Left lung (tissue), 4 donors: ENCODE measurements at regions not wholly inside any gene's neighbourhood (a gene's known extent, or its start where the extent isn't known, plus 50 kb on each side); places are given as distances from the start of the nearest gene placed in this dataset.

Source experiments
- ATAC-seq: fragments of 200-7000 bp; cut with Tn5 transposase; one replicate; pipeline ENCODE4 v1.9.1; 2020; ENCODE audit warnings: moderate library complexity
- DNase-seq, 4 donors: peaks; one replicate each; pipeline ENCODE4 v3.0.0-alpha.2; 2013 to 2020
- H3K27ac ChIP-seq, 2 donors: fragments of 200-600 bp; sonication (generic) in 1 of 2; one replicate each; pipeline versions ENCODE4 v1.5.0 to v1.8.0; 2020 to 2021
- H3K27me3 ChIP-seq, 2 donors: fragments of 200-600 bp; sonication (generic) in 1 of 2; one replicate each; pipeline versions ENCODE4 v1.5.0 to v1.8.0; 2020 to 2021
- H3K36me3 ChIP-seq, 2 donors: fragments of 200-600 bp; sonication (generic) in 1 of 2; one replicate each; pipeline versions ENCODE4 v1.5.0 to v1.8.0; 2020 to 2021
- H3K4me1 ChIP-seq, 2 donors: fragments of 200-600 bp; one replicate each; pipeline ENCODE4 v1.8.0; 2021
- H3K4me3 ChIP-seq, 2 donors: fragments of 200-600 bp; sonication (generic) in 1 of 2; one replicate each; pipeline versions ENCODE4 v1.5.0 to v1.8.0; 2020 to 2021; ENCODE audit warnings: mild to moderate bottlenecking in 1 of 2
- H3K9me3 ChIP-seq, 2 donors: fragments of 200-600 bp; sonication (generic) in 1 of 2; one replicate each; pipeline versions ENCODE4 v1.5.0 to v1.8.0; 2020 to 2021
- CTCF ChIP-seq, 2 donors: fragments of 200-600 bp; sonication (generic) in 1 of 2; IDR thresholded peaks; one replicate each; pipeline versions ENCODE4 v1.5.0 to v1.8.0; 2021; ENCODE audit warnings: antibody characterized with exemption in 2 of 2
- intact Hi-C, 2 donors: fragments of 100-400 bp; cut with DNase I; formaldehyde crosslinking; loops; one replicate each; pipeline versions ENCODE4 v1.11.2 to v1.14.2; 2022
- donor health status: DM: no; HTN: yes; CAD: no.
- donor health status: DM: no; HTN: no; CAD: no.

- intact Hi-C loops = no loop called here
- Histone ChIP-seq H3K4me1 (peaks cover 4 to 10% of the 10 kb centered on the region in 2 donors), H3K27ac (no peak overlapping the region), H3K9me3 (no peaks in the 10 kb centered on the region), H3K36me3 (no peaks in the 10 kb centered on the region), H3K27me3 (peaks cover 0 to 43% of the 10 kb centered on the region in 2 donors), H3K4me3 (no peak overlapping the region)
- ATAC-seq (no peak), DNase-seq (no peak)
- no peak for TF ChIP-seq CTCF (IDR thresholded peaks at IDR 0.05)
These were observed 148.1 kb upstream of the UMPS start for GRCh38 chr3:124582196-124582595.

- peaks cover 4 to 10% of the 10 kb centered on the region in 2 donors for H3K4me1 ChIP-seq
- no peaks in the 10 kb centered on the region for H3K9me3 ChIP-seq
- no peak overlapping the region for H3K4me3 ChIP-seq
- peaks cover 0 to 43% of the 10 kb centered on the region in 2 donors for H3K27me3 ChIP-seq
- ATAC-seq (no peak), DNase-seq (no peak)
- no peak overlapping the region for H3K27ac ChIP-seq
- intact Hi-C loops = no loop called here
- H3K36me3 ChIP-seq = no peaks in the 10 kb centered on the region
- TF ChIP-seq CTCF (IDR thresholded peaks at IDR 0.05) = no peak
These were observed 147.4 kb upstream of the UMPS start for GRCh38 chr3:124582621-124583395.

- peak overlapping the region; percentile 36 to 40 for H3K4me3 ChIP-seq
- no peak for DNase-seq
- intact Hi-C loops = no loop called here
These were observed 146.1 kb upstream of the UMPS start for GRCh38 chr3:124584245-124584551.

GRCh38 chr3:124584552-124585391 is 145.5 kb upstream of the UMPS start:
- TF ChIP-seq CTCF (IDR thresholded peaks at IDR 0.05) = no peak
- intact Hi-C loops = no loop called here

More at GRCh38 chr3:124584245-124584551, 146.1 kb upstream of the UMPS start:
- peaks cover 0 to 43% of the 10 kb centered on the region in 2 donors for H3K27me3 ChIP-seq
- TF ChIP-seq CTCF (IDR thresholded peaks at IDR 0.05) = no peak
- no peaks in the 10 kb centered on the region for H3K36me3 ChIP-seq
- no peaks in the 10 kb centered on the region for H3K9me3 ChIP-seq
- H3K4me1 ChIP-seq = peaks cover 4 to 10% of the 10 kb centered on the region in 2 donors
- H3K27ac ChIP-seq = no peak overlapping the region
- ATAC-seq = no peak

More at GRCh38 chr3:124584552-124585391, 145.5 kb upstream of the UMPS start:
- H3K4me3 ChIP-seq = peak overlapping the region; percentile 36 to 40
- ATAC-seq = peak; percentile 95
- DNase-seq = peak; percentile 52 to 93 (median 78)
- H3K27ac ChIP-seq = no peak overlapping the region
- H3K27me3 ChIP-seq = peaks cover 0 to 43% of the 10 kb centered on the region in 2 donors
- peaks cover 4 to 10% of the 10 kb centered on the region in 2 donors for H3K4me1 ChIP-seq
- no peaks in the 10 kb centered on the region for H3K9me3 ChIP-seq
- no peaks in the 10 kb centered on the region for H3K36me3 ChIP-seq
